KBM-7 (cell line): ENCODE measurements at regions not wholly inside any gene's neighbourhood (a gene's known extent, or its start where the extent isn't known, plus 50 kb on each side); places are given as distances from the start of the nearest gene placed in this dataset.

ENCODE experiments used
- DNase-seq: peaks from one replicate; pipeline ENCODE4 v3.0.0-alpha.2; 2015
- in situ Hi-C: fragments of 300-500 bp; cut with MboI; formaldehyde crosslinking; loops from 2 replicates; pipeline ENCODE4 v1.14.3; 2020; ENCODE audit warnings: low sequenced_read_pairs, low pct_unique_long_range_greater_than_20kb, mixed read lengths

DNA sequence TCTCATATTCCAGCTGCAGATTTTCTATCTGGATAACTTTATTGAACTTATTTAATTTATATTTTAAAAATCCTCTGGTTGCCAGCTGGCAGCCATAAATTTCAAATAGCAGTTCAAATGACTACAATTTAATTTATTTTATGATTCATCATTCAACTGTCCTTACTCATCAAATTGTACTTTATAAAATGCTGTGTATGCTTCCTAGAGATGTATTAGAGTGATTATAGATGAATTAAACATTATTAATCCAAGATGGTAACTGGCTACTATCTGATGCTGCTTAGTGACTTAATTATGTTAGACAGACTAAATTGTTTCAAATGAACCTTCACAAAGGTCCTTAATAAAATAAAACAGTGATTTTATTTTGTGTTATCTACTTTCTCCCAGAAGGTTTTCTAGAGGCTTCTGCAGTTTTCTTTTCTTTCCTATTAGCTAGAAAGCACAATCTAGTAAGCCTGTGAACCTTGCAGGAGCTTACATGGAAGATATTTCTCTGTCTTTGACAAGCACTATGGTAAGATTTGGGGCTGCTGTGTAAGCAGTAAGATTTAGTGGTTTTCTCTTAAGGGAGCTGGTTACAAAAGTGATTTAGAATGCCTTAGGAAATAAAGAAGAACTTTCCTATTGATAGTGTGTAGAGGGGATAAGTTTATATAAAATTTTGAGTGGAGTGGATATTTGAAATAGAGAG, 322.3 kb downstream of the FSIP2 start:
- no peak for DNase-seq
- in situ Hi-C loops = no loop called here

DNA sequence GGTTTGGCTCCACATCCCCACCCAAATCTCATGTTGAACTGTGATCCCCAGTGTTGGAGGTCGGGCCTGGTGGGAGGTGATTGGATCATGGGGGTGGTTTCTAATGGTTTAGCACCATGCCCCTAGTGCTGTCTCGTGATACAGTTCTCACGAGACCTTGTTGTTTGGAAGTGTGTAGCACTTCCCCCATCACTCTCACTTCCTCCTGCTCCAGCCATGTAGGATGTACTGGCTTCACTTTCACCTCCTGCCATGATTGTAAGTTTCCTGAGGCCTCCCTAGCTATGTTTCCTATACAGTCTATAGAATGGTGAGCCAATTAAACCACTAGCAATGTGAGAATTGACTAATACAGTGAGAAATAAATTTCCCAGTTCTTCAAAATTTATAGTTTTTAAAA, 325.9 kb downstream of the FSIP2 start:
- no peak for DNase-seq
- in situ Hi-C loops = no loop called here

DNA sequence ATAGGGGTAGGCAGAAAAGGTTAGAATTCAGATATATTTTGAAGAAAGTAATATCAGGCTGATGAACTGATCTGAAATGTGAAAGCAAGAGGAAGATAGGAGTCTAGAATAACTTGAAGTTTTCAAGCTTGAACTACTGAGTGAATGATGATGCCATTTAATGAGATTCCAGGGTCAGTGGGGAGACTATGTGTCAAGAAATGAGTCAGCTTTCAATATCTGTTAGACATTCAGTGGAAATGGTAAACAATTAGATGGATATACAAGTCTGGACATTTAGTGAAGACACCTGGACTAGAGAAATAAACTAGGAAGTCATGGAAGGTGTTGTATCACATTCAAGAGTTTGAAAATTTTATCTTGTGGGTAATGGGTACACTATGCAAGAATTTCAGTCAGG, 326.9 kb downstream of the FSIP2 start:
- DNase-seq = no peak
- in situ Hi-C loops = no loop called here

DNA sequence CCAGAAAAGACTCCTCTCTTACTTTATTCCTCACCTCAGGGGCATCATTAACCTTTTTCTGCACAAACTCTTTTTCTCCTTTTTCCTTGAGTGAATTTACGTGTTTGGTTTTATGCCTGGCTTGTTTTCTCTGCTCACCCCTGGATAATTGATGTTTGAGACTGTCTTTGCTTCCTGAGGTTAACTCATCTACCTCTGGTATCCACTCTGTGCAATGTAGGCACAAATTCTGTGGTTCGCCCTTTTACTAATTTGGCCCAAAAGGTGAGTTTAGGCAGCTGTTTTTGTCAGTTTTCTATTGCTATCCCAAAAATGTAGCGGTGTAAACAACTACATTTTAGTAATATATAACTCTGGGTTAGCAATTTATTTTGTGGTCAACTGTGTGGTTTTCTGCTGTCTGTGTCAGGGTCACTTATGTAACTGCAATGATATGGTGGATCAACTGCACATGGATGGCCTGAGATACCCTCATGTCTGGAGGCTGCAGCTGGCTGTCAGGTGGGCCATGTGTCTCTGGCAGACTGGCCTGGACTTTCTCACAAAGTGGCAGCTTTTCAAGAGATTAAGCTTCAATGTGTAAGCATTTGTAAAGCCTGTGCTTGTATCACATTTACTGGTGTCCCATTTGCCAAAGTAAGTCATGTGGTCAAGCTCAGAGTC, 329.7 kb downstream of the FSIP2 start:
- in situ Hi-C loops = no loop called here
- DNase-seq = no peak

DNA sequence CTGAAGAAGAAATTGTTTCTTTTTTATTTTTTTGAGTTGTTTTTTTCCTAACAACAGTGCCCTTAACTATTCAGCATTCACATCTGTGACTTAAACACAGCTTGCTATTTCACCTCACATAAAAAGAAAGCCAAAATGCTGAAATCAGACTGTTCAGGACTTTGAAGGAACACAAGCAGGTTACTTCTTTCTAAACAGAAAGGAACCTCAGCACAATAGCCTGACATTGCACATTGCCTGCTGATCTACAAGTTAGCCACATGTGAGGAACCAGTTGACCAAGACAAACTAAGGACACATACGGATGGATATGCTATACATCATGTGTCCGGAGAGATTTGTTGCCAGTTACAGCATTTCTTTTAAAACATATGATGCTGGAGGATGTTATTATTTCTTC, 331.1 kb downstream of the FSIP2 start:
- in situ Hi-C loops = no loop called here
- no peak for DNase-seq

DNA sequence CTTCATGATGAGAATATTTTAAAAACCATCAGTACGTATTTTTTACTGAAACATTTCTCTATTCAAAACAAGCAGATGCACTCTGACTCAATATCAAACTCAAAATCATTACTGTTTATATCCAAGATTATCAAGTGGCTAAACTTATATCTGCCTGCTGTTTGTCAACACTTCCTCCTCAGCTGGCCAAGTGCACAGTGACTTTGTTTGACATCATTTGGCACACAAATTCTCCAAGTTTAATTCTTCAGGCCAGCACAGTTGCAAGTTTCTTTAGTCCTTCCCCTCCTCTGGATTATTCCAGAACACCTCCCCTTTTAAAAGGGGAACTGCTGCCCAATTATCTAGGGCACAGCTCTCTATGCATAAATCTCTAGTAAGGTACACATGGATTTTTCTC, 346.6 kb downstream of the FSIP2 start:
- in situ Hi-C loops = no loop called here
- DNase-seq = no peak

DNA sequence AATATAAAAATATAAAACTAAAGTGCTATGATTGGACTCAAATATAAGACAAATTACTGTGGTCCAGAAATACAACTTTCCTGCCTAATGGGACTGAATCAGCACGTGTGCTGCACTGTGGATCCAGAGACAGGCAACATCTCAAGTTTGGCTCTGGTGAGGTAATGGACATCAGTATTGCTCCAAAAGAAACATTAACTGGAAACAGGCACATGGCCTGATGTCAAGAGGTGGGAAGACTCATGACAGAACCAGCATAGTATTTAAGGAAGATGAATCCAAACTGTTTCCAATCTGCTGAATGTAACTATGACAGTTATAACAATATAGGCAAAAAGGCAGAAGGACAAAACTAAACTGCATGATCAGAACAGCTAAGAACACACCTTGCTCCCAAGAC, 354.6 kb downstream of the FSIP2 start:
- in situ Hi-C loops = no loop called here
- no peak for DNase-seq

DNA sequence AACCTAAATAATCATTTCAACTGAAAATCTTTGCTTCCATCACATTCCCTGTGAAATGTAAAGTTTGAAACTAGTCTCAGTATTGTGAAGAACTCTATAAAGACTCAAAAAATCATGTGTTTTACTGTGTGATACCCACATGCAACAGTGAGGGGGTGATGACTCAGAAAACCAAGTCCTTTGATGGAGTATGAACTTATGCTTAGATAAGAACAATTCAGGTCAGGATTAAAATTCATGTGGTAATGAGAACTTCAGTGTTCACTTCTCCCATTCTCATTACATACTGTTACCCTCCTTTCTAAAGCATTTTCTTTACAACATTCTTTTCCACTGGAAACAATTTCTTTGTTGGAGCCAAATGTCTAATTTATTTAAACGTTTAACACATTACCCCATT, 360.2 kb downstream of the FSIP2 start:
- in situ Hi-C loops = no loop called here
- DNase-seq = no peak

DNA sequence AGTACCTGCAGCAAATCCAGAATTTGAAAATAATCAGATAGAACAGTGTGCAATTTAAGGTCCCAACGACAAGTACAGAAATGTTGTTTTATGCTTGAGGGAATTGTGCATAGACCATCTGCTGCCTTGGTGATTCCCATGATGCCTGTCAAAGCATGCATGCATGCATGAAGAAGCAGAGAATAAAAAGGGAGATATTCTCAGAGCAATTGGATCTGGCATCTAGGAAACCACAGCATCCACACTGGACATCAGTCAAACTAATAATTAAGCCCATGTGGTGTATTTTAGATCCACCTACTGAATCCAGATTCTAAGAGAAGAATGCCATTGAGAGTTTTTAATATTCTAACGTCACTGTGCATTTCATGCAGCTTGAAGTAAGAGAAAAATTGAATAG, 361.2 kb downstream of the FSIP2 start:
- DNase-seq = no peak
- in situ Hi-C loops = no loop called here

DNA sequence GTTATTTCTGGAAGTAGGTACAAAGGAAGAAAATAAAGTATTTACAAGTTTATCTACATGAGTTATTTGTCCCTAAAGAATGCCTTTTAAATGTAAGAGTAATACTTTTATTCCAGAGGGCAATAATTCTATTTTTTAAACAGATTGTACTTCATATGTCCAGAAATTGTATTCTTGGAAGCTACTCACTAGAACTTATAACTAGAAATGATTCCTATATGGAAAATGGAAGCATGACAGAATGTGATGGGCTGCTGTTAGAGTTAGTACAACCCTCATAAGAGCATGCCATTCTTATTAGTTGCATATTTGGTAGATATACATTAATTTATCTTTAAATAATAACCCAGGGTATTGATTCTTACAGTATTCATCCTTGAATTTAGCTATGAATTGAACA, 362.0 kb downstream of the FSIP2 start:
- DNase-seq = no peak
- in situ Hi-C loops = no loop called here

DNA sequence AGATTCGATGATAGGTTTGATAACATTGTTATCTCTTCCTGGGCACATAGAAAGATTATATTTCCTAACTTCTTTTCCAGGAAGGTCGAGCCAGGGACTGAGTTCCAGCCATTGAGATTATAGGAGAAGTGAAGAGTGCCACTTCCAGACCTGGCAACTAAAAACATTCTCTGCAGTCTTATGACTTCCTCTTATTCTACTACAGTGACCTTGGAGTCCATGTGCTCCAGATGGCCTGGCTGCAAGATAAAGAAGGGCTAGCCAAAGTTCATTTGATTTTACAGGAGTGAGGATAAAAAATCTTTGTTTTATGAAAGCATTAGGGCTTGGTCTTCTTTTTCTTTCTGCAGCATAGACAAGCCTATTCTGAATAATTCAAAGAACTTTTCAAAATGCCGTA, 363.0 kb downstream of the FSIP2 start:
- DNase-seq = no peak
- in situ Hi-C loops = no loop called here

DNA sequence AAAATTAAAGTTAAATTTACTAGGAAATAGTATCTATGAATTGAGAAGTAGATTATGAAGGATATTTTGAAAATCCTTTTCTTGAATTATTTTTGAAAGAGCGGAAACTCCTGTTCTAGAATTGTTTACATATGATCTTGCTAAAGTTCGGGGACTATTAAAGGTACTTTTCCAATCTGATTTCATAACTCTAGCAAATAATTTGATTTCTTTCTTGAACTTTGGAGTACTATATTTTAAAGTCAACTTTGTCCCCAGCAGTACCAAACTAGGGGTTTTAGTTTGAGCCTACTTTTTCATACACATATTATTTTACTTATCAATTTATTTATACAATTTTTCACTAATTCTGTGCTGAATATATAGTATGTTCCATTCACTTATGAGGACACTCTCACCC, 364.7 kb downstream of the FSIP2 start:
- in situ Hi-C loops = no loop called here

DNA sequence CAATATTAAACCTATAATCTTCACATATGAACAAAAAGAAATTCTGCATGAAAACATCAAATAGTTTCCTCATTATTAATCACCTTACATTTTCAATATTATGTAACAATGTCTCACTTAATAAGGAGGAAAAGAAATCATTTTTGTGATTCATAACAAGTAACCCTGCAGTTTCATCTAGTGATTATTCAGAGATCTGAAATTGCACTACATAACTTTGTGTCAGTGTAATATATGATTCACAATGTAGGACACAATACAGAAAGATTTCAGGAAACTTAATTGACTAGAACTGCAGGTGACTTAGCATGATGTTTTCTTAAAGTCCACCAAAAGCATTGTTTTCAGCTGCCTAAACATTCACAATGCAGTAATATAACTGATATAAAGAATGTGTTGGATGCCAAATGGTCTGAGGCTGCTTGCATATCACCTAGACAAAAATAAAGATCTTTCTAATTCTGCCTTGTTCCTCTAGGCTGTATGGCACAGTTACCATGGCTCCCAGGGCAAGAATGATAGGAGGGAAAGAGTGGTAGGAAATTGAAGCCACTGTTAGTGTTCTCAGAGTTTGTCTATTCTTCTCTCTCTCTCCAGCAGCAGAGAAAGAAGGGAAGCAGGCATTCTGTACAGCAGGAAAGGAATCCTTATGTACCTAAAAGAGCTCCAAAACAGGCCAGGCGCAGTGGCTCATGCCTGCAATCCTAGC, 366.6 kb downstream of the FSIP2 start:
- DNase-seq = no peak
- in situ Hi-C loops = no loop called here

More for the DNA sequence above, 364.7 kb downstream of the FSIP2 start:
- DNase-seq = no peak

DNA sequence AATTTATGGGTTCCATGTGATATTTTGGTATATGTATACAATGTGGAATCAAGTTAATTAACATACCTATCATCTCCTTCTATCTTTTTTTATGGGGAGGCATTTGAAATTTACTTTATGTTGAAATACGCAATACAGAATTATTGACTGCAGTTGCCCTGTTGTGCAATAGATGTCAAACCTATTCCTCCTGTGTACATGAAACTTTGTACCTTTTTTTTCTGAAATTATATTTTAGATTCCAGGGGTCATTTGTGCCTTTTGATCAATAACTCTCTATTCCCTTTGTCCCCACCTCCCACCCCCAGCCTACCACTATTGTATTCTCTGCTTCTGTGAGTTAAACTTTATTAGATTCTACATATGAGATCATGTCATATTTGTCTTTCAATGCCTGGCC, 369.9 kb downstream of the FSIP2 start:
- DNase-seq = no peak
- in situ Hi-C loops = no loop called here

DNA sequence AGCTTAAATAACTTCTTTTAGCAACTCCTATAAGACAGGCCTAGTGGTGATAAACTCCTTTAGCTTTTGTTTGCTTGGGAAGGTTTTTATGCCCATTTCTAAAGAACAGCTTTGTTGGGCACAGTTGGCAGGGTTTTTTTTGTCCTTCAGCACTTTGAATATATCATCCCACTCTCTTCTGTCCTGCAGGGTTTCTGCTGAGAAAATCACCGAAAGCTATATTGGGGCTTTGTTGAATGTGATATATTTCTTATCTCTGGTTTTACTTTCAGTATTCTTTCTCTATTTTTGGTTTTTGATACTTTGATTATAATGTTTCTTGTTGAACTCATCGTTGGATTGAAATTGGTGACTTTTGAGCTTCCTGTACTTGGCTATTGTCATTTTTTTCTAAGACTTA, 372.8 kb upstream of the ZC3H15 start:
- in situ Hi-C loops = no loop called here
- DNase-seq = no peak

DNA sequence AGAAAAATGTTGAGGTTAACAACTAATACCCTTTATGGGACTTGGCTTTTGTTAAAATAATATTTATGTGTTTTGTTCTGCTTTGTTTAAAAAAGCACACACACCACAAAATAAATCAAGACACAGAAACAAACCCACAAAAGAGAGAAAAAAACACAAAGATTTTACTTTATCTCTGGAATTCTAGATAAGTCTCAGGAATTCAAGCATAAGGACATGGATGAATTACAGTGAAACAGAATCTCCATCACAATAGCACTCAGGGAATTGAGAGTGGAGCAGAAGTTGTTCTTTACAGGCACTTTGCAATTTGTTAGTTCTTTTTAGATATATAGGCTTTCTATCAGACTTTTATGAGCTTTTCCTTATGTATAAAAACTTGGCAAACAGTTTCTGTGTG, 360.9 kb upstream of the ZC3H15 start:
- in situ Hi-C loops = no loop called here
- DNase-seq = no peak

DNA sequence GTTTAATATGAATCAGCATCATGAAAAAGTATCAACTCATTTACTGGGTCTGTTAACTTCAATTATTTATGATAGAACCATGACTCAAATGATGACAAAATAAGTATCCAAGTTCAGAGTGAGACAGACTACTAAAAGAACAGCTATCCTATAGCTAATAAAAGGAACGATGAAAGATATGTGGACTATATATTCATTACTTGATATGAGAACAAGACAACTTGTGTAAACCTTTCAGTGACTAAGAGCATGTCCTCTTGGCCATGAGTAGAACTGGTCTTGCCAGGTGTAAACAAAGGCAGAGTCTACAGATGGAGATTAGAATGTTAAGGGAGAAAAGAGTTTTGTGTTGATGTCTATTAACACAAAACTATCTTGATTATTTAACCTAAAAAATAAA, 360.4 kb upstream of the ZC3H15 start:
- in situ Hi-C loops = no loop called here
- DNase-seq = no peak

DNA sequence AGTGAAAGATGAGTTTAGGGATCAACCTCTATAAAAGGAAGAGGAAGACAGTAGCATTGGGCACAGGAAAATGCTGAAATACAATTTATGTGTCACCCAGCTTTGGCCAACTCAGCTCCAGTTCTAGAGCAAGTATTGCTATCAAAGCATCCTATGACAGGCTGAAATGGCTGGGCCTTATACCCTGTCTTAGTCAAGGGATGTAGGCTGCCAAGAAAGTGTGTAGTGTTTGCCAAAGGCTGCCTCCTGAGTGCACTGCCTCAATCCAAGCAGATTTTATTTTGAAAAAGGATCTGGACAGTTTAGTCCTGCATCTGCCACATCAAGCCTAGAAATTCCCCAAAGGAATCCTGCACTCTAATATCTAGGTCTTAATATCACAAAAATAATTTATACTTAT, 359.9 kb upstream of the ZC3H15 start:
- DNase-seq = no peak
- in situ Hi-C loops = no loop called here

DNA sequence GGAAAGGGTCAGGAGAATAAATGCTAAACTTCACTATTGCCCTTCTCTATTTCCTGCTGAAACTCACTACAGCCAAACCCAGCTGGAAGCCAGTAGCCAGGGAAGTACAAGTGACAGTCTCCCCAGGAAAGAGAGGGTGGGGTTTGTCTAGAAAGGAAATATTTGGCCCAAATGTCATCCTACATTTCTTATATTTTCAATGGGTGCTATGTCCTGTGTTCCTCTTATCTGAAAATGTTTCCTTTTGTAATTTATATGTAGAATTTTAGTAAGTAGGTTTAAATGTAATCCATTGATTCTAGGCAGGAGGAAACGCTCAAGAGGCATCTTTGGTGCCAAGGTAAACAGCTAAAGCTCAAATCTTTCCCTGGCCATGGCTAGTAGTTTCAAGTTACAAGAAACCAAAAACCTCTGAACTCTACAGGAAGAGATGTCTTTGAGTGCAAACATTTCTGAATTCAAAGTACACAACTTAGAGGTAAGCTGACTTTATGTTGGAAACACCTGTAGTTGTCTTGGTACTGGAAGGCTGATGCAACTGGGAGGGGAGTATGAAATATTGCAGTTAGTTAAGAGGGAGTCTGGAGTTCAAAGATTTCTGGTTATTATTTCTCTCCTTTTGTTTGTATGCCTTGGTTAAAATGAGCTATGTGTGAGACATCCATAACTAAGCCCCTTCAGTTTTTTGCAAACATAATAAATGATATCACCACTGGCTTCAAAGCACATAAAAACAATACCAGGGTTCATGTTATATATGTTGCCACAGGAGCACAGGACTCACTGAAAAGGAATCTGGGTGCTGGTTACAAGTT, 356.1 kb upstream of the ZC3H15 start:
- in situ Hi-C loops = no loop called here
- no peak for DNase-seq
